ENCODE measurements at regions not wholly inside any gene's neighbourhood (a gene's known extent, or its start where the extent isn't known, plus 50 kb on each side); places are given as distances from the start of the nearest gene placed in this dataset.

- no peak for DNase-seq
Observed at GRCh38 chr17:14715561-14715960, 414.7 kb downstream of the HS3ST3B1 start.

GRCh38 chr17:14712611-14713021, 411.7 kb downstream of the HS3ST3B1 start:
- DNase-seq, result no peak

DNA sequence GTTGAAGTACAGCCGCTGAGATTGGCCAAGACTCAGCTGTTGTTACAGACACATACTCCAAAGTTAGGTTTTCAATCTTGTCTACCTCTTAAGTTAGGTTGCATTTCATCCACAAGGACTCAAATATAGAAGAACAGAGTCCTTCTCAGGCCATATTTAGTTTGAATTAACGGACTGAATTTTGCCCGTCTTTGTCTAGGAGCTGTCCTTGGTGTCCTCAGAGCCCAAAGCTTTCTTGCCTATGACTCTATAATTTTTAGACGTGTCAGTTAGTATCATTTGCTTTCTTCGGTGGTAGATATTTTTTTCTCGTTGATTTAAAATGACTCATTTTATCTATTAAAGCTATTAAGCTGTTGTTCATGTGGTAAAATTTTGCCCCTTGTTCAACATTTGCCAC, 403.2 kb downstream of the HS3ST3B1 start:
- no peak for DNase-seq

DNA sequence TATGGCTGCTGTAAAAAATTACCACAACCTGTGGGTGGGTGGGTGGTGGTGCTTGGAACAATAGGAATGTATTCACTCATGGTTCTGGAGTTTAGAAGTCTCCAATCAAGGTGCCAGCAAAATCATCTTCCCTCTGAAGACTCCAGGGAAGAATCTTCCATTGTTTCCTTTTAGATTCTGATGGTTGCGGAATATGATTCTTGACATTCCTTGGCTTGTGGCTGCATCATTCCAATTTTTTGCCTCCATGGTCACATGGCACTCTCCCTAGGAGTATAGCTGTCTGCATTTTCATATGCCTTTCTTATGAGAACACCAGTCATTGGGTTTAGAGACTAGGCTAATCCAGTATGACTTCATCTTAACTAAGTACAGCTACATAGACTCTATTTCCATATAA, 401.0 kb downstream of the HS3ST3B1 start:
- no peak for DNase-seq

DNA sequence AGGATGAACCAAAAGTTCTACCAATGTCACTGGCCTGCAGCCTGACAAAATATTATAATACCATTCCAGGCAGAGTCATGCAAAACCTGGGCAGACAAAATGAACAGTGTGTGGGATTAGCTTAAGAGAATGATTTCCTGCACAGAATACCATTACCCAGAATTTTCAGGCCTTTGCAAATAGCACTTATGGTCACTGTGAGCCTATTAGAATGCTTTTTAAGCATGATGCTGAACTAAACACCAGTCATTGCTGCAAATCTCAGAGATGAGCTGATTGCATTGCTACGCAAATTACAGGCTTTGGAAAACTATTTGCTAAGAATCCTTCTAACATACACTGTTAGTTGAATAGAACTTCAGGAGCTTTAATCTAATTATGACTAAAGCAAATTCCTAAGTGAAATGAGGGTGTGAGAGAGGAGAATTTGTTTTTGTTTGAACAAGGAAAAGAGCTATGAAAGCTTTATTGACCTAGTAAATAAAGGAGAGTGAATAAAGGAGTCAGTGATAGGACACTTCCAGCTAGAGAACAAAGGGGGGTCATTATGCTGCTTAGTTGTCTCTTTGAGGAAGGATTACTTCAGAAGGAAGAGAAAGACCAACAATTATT, 398.8 kb downstream of the HS3ST3B1 start:
- DNase-seq, result no peak

DNA sequence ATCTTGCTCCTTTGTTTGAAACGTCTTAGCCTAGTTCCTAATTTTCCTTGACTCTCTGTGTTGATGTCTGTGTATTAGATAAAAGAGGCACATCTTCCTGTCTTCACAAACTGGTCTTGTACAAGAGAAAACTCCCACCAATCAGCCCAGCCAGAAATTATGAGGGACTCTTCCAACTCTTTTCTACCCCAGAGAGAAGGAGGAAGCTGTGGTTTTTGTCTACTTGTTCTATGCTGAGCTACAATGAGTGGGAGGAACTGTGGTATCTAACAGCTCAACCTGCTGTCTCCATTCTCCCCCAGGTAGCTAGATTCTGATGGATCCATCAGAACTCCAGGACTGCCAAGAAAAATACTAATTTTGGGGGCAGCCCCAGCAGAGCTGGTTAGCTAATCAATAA, 392.5 kb downstream of the HS3ST3B1 start:
- no peak for DNase-seq

DNA sequence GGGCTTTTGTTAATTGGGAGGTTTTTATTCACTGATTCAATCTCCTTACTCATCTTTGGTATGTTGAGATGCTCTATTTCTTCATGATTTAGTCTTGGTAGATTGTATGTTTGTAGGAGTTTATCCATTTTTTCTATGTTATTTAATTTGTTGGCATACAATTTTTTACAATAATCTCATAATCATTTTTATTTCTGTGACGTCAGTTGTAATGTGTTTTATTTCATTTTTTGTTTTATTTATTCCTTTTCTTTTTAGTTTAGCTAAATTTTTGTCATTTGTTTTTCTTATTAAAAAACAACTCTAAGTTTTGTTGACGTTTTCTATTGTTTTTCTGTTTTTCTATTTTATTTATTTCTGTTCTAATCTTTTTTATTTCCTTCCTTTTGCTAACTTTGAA, 389.8 kb downstream of the HS3ST3B1 start:
- DNase-seq, result no peak

DNA sequence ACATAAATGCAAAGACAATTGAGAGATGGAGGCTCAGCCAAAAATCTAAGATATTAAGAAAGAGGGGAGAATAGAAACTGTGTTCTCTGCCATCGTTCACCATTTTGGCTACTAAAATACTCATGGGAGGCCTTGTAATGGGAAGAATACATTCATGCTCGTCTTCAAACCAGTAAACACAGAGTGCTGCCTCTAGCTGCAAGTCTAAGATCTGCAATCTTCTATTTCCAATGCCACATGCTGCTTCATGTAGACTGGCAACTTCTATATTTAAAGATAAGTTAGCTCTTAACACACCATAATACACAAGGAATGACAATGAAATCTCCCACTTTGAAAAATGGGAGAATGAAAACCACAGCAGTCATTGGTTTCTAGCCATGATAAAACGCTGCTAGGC, 387.3 kb downstream of the HS3ST3B1 start:
- no peak for DNase-seq

- DNase-seq, result no peak
Observed at GRCh38 chr17:14672830-14673229, 371.9 kb downstream of the HS3ST3B1 start.

GRCh38 chr17:14670861-14671260, 370.0 kb downstream of the HS3ST3B1 start:
- DNase-seq, result no peak

DNA sequence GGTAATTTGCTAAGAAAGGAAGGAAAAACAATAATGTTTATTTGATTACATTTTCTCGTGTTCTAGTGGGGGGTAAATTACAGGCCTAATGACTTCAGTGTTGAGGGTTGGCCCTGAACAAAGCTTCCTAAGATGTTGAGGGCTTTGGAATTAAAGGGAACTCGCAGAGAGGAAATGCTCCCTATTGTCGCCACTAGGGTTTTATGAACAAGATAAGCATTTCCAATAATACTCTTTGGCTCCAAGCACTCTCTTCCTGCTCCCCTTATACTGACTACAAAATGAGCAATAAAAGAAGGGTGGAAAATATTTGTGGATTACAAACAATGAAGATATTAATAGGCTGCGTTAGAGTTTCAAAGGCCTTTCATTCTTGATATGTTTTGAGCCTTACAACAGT, 363.6 kb downstream of the HS3ST3B1 start:
- DNase-seq, result no peak

DNA sequence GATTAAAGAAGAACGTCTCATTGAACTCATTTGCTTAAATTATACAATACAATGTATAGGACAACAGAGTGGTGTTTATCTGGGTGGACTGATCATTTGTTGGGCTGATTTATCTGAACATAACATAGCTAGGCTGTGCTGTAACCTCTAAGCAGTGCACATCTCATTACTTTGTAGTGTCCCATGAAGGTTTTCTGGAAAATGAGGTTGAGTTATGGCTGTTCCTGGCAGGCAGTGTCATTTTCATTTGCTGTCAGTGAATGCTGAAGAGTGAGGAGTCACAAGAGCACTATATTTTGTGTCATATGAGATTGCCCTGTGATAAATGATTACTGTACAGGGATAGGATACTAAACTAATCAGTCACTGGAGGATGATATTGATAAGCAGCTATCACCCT, 340.2 kb downstream of the HS3ST3B1 start:
- no peak for DNase-seq

- no peak for DNase-seq
Observed at GRCh38 chr17:14637260-14637659, 336.4 kb downstream of the HS3ST3B1 start.

DNA sequence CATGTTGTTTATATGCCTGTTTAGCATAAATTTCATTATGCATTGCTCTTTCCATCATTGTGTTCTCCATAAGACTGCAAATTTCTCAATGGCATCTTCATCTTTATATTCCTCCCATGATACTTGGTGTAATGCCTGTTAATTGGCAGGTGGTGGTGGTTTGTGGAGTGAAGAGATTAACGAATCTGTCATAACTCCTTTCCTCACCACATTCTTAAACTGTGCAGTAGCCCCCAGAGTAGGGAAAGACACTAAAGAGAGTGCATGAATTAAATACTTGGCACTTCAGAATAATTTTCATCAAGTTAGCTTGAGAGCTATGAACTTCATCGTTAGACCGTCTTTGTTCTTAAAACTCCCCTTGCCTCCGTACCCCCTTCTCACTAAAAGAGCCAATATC, 329.7 kb downstream of the HS3ST3B1 start:
- no peak for DNase-seq

GRCh38 chr17:14630046-14630445, 329.2 kb downstream of the HS3ST3B1 start:
- DNase-seq, result no peak

- no peak for DNase-seq
Observed at GRCh38 chr17:14622615-14623101, 321.8 kb downstream of the HS3ST3B1 start.

GRCh38 chr17:14621826-14622614, 321.1 kb downstream of the HS3ST3B1 start:
- no peak for DNase-seq

DNA sequence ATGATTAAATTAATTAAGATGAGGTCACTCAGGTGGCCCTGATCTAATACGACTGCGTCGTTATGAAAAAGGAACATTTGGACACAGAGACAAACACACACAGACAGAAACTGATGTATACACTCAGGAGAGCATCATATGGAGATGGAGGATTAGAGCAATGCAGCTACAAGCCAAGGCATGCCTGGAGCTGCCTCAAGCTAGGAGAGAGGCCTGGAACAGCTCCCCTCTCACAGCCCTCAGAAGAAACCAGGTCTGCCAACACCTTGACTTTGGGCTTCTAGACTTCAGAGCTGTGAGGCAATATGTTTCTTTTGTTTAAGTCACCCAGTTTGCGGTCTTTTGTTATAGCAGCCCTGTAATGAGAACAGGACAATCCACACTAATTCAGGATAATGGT, 318.9 kb downstream of the HS3ST3B1 start:
- DNase-seq, result no peak

DNA sequence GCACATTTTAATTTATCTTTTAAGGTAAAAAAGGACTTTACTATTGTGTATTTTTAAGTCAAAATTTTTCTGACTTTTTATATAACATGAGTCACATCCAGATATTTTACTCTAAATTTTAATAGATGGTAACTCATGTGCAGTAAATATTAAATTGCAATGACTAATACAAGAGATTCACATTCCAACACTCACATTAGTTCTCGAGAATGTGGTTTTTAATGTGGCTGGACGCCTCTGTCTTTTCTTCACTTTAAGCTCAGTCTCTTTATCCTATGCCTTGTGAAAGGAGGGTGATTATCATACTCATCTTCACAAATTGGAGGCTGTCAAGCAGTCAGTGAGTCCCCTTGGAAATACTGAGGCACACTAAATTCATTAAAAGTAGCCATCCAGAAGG, 315.6 kb downstream of the HS3ST3B1 start:
- no peak for DNase-seq

- no peak for DNase-seq
Observed at GRCh38 chr17:14605267-14605599, 304.4 kb downstream of the HS3ST3B1 start.

DNA sequence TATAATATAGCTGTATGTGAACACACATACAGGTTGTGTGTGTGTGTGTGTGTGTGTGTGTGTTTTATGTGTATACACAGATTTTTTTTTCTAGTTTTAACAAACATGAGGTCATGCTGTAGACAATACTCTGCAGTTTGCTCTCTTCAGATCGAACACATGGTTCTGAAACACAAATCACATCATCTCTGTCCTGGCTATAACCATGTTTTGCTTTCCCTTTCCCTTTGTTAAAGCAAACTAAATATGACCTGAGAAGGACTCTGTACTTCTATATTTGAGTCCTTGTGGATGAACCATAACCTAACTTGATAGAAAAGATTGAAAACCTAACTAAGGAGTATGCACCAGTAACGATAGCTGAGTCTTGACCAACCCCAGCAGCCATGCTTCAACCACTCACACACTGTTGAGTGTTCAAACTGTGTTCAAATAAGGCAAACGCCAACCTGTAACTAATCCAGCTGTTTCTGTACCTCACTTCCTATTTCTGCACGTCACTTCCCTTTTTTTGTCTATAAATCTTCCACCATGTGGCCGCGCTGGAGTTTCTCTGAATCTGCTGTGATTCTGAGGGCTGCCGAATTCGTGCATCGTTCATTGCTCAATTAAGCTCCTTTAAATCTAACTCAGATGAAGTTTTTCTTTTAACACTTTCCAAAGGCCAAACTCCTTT, 303.8 kb downstream of the HS3ST3B1 start:
- no peak for DNase-seq

DNA sequence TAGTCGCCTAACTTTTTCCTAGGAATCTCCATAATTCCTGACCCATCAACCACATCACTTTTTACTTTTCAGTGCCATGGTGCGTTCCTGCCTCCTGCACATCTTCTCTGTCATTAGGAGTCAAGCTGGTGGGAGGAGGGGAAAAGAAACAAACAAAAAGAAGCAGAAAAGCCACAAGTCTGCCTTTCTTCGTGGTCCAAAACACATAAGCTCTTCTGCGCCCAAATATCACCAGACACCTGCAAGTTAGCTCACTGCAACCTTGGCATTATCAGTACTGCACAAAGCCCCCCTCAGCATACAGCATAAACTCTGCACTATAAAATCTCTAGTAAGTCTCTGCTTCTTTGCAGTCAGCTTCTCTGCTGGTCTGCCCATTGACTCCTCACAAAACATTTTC, 295.3 kb downstream of the HS3ST3B1 start:
- no peak for DNase-seq

- no peak for DNase-seq
Observed at GRCh38 chr17:14595656-14596055, 294.8 kb downstream of the HS3ST3B1 start.

GRCh38 chr17:14594690-14595089, 293.8 kb downstream of the HS3ST3B1 start:
- DNase-seq, result no peak
